Type B pancreatic cell (in vitro differentiated cells): ENCODE measurements at regions not wholly inside any gene's neighbourhood (a gene's known extent, or its start where the extent isn't known, plus 50 kb on each side); places are given as distances from the start of the nearest gene placed in this dataset.

Experiments used
- DNase-seq: peaks from one replicate; pipeline ENCODE4 v3.0.0; 2021; ENCODE audit warnings: mixed read lengths; ENCODE audit not compliant: unreplicated experiment; ENCODE audit errors: extremely low spot score
- H3K27ac Mint-ChIP-seq: 2 replicates; pipeline ENCODE4 v1.8.0; 2021; ENCODE audit warnings: mild to moderate bottlenecking, mixed read lengths
- H3K27me3 Mint-ChIP-seq: 2 replicates; pipeline ENCODE4 v1.8.0; 2021; ENCODE audit warnings: mixed read lengths
- H3K36me3 Mint-ChIP-seq: 2 replicates; pipeline ENCODE4 v1.8.0; 2021; ENCODE audit warnings: mixed read lengths
- H3K4me1 Mint-ChIP-seq: one replicate; pipeline ENCODE4 v1.8.0; 2021; ENCODE audit warnings: mixed read lengths; ENCODE audit not compliant: unreplicated experiment
- H3K4me3 Mint-ChIP-seq: 2 replicates; pipeline ENCODE4 v1.8.0; 2021; ENCODE audit warnings: mild to moderate bottlenecking, mixed read lengths
- H3K9me3 Mint-ChIP-seq: 2 replicates; pipeline ENCODE4 v1.8.0; 2021; ENCODE audit warnings: mixed read lengths
- CTCF ChIP-seq: fragments of 200-600 bp; sonication (generic); conservative IDR thresholded peaks from 2 replicates; pipeline ENCODE4 v1.5.0; 2021; ENCODE audit warnings: antibody characterized with exemption, mild to moderate bottlenecking

DNA sequence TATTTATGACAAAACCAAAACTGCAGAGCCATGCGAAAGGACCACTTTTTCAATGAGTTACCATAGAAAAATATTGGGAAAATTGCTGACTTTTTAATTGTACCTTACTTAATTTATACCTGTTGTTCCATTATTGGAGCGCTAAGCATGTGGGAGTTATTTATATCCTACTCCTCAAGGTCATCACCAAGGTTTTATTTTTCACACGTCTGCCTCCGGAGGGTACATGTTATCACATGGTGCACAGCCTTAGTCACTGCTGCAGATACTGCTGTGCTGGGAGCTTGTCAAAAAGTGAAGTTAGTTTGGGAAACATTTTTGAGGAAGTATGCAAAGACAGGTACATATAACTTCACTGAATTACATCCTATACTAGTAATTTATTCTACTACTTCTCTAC is 1444.3 kb downstream of the AACS start:
- Mint-ChIP-seq H3K4me3 (no peak overlapping the region), H3K4me1 (peaks cover 4% of the 10 kb centered on the region), H3K27ac (no peak overlapping the region), H3K36me3 (no peaks in the 10 kb centered on the region), H3K9me3 (peaks cover 13% of the 10 kb centered on the region), H3K27me3 (peaks cover 2% of the 10 kb centered on the region)
- no peak for TF ChIP-seq CTCF
- DNase-seq = no peak

GRCh38 chr12:126510630-126511029 is 1445.4 kb downstream of the AACS start:
- Mint-ChIP-seq H3K4me3 (no peak overlapping the region), H3K9me3 (peaks cover 13% of the 10 kb centered on the region), H3K27me3 (peaks cover 2% of the 10 kb centered on the region), H3K4me1 (peaks cover 4% of the 10 kb centered on the region), H3K36me3 (no peaks in the 10 kb centered on the region), H3K27ac (no peak overlapping the region)
- no peak for DNase-seq
- no peak for TF ChIP-seq CTCF

- Mint-ChIP-seq H3K36me3 (no peaks in the 10 kb centered on the region), H3K4me1 (no peaks in the 10 kb centered on the region), H3K27me3 (peaks cover 2% of the 10 kb centered on the region), H3K4me3 (no peak overlapping the region), H3K27ac (no peak overlapping the region), H3K9me3 (no peaks in the 10 kb centered on the region)
- TF ChIP-seq CTCF = no peak
- DNase-seq = no peak
Observed at GRCh38 chr12:126512916-126513913, 1448.0 kb downstream of the AACS start.

GRCh38 chr12:126518596-126519200 is 1453.5 kb downstream of the AACS start:
- no peak overlapping the region for H3K27ac Mint-ChIP-seq
- no peaks in the 10 kb centered on the region for H3K27me3 Mint-ChIP-seq
- no peak for DNase-seq
- H3K4me1 Mint-ChIP-seq = no peaks in the 10 kb centered on the region
- H3K36me3 Mint-ChIP-seq = no peaks in the 10 kb centered on the region
- no peak overlapping the region for H3K4me3 Mint-ChIP-seq
- no peak for TF ChIP-seq CTCF
- no peaks in the 10 kb centered on the region for H3K9me3 Mint-ChIP-seq

DNA sequence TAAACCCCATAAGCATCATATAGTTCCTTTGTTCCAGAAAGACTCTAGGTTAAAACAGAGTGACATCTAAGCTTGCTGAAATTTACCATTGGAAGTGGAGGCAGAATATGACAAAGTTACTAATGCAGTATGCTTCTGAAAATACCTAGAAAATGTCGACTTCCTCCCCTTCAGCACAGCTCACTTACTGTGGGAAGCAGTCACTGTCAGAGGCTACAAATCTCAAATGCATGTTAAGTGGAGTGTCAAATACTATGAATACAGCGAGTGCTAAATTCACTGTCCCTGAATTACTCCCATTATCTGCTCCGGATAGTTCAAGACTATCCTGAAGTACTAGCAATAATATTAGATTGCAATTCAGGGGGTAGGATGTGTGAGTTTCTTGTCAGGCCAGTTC is 1454.6 kb downstream of the AACS start:
- no peak overlapping the region for H3K27ac Mint-ChIP-seq
- no peak for DNase-seq
- no peaks in the 10 kb centered on the region for H3K4me1 Mint-ChIP-seq
- no peaks in the 10 kb centered on the region for H3K9me3 Mint-ChIP-seq
- no peak overlapping the region for H3K4me3 Mint-ChIP-seq
- no peak for TF ChIP-seq CTCF
- H3K27me3 Mint-ChIP-seq = no peaks in the 10 kb centered on the region
- no peaks in the 10 kb centered on the region for H3K36me3 Mint-ChIP-seq
